T-cell (primary cell): ENCODE measurements at regions not wholly inside any gene's neighbourhood (a gene's known extent, or its start where the extent isn't known, plus 50 kb on each side); places are given as distances from the start of the nearest gene placed in this dataset.

ENCODE experiments used
- ATAC-seq, 4 experiments: fragments of 200-7000 bp in 3 of 4; fragments of 150-1000 bp in 1 of 4; cut with Tn5 transposase; replicated peaks in 1 of 4; 1 replicate in 3 of 4; 2 replicates in 1 of 4; pipeline ENCODE4 v1.10.0; 2021; ENCODE audit warnings: moderate library complexity in 3 of 4, mild to moderate bottlenecking in 2 of 4, moderate number of reproducible peaks in 1 of 4
- CTCF ChIA-PET, 2 donors: fragments of 300-600 bp; sonication (Branson Sonifier 250); formaldehyde crosslinking; loops; one replicate each; lab custom pipeline; 2022; ENCODE audit warnings: antibody characterized with exemption in 2 of 2; lab: Charles Lee
- POLR2A ChIA-PET, 2 donors: fragments of 300-600 bp; sonication (Branson Sonifier 250); formaldehyde crosslinking; loops; one replicate each; lab custom pipeline; 2022; ENCODE audit warnings: antibody characterized with exemption in 2 of 2; lab: Charles Lee
- DNase-seq, 35 experiments: peaks; one replicate each; pipeline versions ENCODE4 v3.0.0 to v3.0.0-alpha.2; 2013 to 2023
- H3K27ac ChIP-seq: one replicate; pipeline ENCODE4 v1.5.1; 2013; ENCODE audit warnings: low read length
- H3K27me3 ChIP-seq, 2 experiments: replicated peaks in 1 of 2; 1 replicate in 1 of 2; 2 replicates in 1 of 2; pipeline versions ENCODE4 v1.6.1 to v1.7.0; 2013; ENCODE audit warnings: low read length in 1 of 2, mixed read lengths in 1 of 2; ENCODE audit not compliant: control insufficient read depth in 2 of 2, insufficient read depth in 2 of 2; ENCODE audit errors: extremely low read depth in 1 of 2
- H3K36me3 ChIP-seq, 2 donors: 1 replicate in 1 of 2; 2 replicates in 1 of 2; pipeline versions ENCODE4 v1.6.1 to v1.7.0; 2013; ENCODE audit warnings: low read length in 1 of 2; ENCODE audit not compliant: control insufficient read depth in 2 of 2, insufficient read depth in 1 of 2; ENCODE audit errors: extremely low read depth in 1 of 2
- H3K4me1 ChIP-seq, 2 experiments: 1 replicate in 1 of 2; 2 replicates in 1 of 2; pipeline versions ENCODE4 v1.6.1 to v1.7.0; 2013; ENCODE audit warnings: low read length in 2 of 2, mixed read lengths in 1 of 2; ENCODE audit not compliant: insufficient read depth in 2 of 2, control insufficient read depth in 1 of 2; ENCODE audit errors: extremely low read depth in 1 of 2
- H3K4me3 ChIP-seq, 2 donors: 1 replicate in 1 of 2; 2 replicates in 1 of 2; pipeline versions ENCODE4 v1.5.1 to v1.7.0; 2013; ENCODE audit warnings: mild to moderate bottlenecking in 2 of 2, low read length in 1 of 2, moderate library complexity in 1 of 2; ENCODE audit not compliant: control insufficient read depth in 1 of 2; ENCODE audit errors: extremely low read depth in 1 of 2
- H3K9me3 ChIP-seq: 2 replicates; pipeline ENCODE4 v1.7.0; 2013
- H3K27ac Mint-ChIP-seq, 2 donors: one replicate each; pipeline ENCODE4 v1.8.0; 2020 to 2021; ENCODE audit warnings: mild to moderate bottlenecking in 2 of 2, mixed read lengths in 2 of 2
- H3K27me3 Mint-ChIP-seq, 2 donors: one replicate each; pipeline ENCODE4 v1.8.0; 2021 to 2022; ENCODE audit warnings: mixed read lengths in 2 of 2
- H3K36me3 Mint-ChIP-seq: one replicate; pipeline ENCODE4 v1.8.0; 2021; ENCODE audit warnings: mixed read lengths
- H3K4me1 Mint-ChIP-seq, 3 donors: one replicate each; pipeline ENCODE4 v1.8.0; 2020 to 2022; ENCODE audit warnings: mixed read lengths in 3 of 3, mild to moderate bottlenecking in 1 of 3
- H3K4me3 Mint-ChIP-seq, 3 donors: one replicate each; pipeline ENCODE4 v1.8.0; 2020 to 2022; ENCODE audit warnings: mild to moderate bottlenecking in 3 of 3, mixed read lengths in 3 of 3, moderate library complexity in 3 of 3
- H3K9me3 Mint-ChIP-seq, 3 donors: one replicate each; pipeline ENCODE4 v1.8.0; 2020 to 2022; ENCODE audit warnings: mixed read lengths in 3 of 3
- WGBS: methylation state at CpG from one replicate; pipeline ENCODE4 v1.1.5; 2013; ENCODE audit warnings: missing lambda C conversion rate; ENCODE audit not compliant: insufficient coverage; 5-methylcytosine and 5-hydroxymethylcytosine counted together

DNA sequence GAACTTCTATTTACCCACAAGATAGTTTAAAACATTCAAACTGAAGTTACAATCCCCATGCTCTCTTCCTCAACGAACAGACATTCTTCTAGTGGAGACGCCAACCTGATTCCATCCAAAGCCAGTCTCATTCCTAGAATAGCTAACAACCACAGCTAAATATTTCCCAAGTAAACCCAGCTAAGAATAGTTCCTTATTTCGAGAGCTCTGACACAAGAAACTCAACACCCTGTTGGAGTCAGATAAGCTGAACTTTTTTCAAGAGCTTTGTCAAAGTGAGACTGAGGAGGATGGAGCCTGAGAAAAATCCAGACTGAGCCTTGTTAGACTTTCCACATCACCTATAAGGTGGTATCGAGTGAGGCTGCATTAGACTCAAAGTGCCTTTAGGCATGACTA, 56.7 kb upstream of the RPS23 start:
- no peak overlapping the region for H3K27ac ChIP-seq
- H3K9me3 ChIP-seq, result no peaks in the 10 kb centered on the region
- ATAC-seq (no peak), DNase-seq (no peak)
- 62% methylated on average over 3 of the region's 4 CpGs for WGBS
- Mint-ChIP-seq H3K27ac (no peak overlapping the region), H3K4me1 (no peaks in the 10 kb centered on the region), H3K4me3 (no peak overlapping the region), H3K9me3 (no peaks in the 10 kb centered on the region), H3K36me3 (no peaks in the 10 kb centered on the region), H3K27me3 (peaks cover 3 to 7% of the 10 kb centered on the region in 2 donors)
- no peaks in the 10 kb centered on the region for H3K4me1 ChIP-seq
- POLR2A ChIA-PET, result no interaction called here
- H3K4me3 ChIP-seq, result no peak overlapping the region
- CTCF ChIA-PET, result interaction anchor here in 1 of 2 donors (0.6 kb wide), 2 partner anchors 43 to 1094 kb away, joined by 3 read pairs; no protein-coding TSS in a partner anchor
- no peaks in the 10 kb centered on the region for H3K36me3 ChIP-seq
- H3K27me3 ChIP-seq, result peaks cover 0 to 8% of the 10 kb centered on the region in 2 experiments

DNA sequence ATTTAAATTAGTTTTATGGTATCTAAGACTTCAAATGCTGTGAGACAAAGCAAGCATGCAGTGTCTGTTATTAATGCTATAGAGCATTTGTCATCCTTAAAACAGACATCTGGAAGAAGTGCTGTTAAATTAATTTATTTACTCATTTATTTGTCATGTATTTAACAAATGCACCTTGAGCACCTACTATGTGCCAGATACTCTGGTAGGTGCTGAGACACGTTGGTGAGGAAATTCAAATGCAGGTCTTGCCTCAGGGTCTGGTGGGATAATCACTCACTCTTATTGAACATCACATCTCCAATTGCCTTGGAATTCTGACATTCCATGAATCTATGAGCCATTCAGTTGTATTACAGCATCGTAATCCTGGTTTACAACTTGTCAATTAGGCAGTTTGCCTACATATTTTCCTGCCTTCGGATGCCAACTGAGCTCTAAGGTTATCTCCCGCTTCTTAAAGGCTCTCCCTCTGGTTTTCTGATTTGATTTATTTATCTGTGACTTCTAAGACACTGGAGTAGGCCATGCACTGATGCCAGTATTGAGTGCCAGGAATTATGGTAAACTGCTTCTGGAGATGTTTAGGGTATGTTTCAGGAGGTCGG, 56.0 kb upstream of the RPS23 start:
- Mint-ChIP-seq H3K36me3 (no peaks in the 10 kb centered on the region), H3K4me3 (no peak overlapping the region), H3K4me1 (no peaks in the 10 kb centered on the region), H3K27me3 (peaks cover 3 to 5% of the 10 kb centered on the region in 2 donors), H3K9me3 (no peaks in the 10 kb centered on the region), H3K27ac (no peak overlapping the region)
- no peak overlapping the region for H3K4me3 ChIP-seq
- H3K27ac ChIP-seq, result no peak overlapping the region
- DNase-seq (no peak), ATAC-seq (no peak)
- H3K9me3 ChIP-seq, result no peaks in the 10 kb centered on the region
- ChIA-PET POLR2A (interaction anchor here in 1 of 2 donors (0.6 kb wide), 1 partner anchor 702 kb away, joined by 3 read pairs; no protein-coding TSS in a partner anchor), CTCF (interaction anchor here in 1 of 2 donors (0.6 kb wide), 1 partner anchor 44 kb away, joined by 3 read pairs; no protein-coding TSS in a partner anchor)
- no peaks in the 10 kb centered on the region for H3K4me1 ChIP-seq
- no peaks in the 10 kb centered on the region for H3K36me3 ChIP-seq
- H3K27me3 ChIP-seq, result peaks cover 0 to 6% of the 10 kb centered on the region in 2 experiments
- WGBS, result 67% methylated on average over 2 of the region's 5 CpGs

DNA sequence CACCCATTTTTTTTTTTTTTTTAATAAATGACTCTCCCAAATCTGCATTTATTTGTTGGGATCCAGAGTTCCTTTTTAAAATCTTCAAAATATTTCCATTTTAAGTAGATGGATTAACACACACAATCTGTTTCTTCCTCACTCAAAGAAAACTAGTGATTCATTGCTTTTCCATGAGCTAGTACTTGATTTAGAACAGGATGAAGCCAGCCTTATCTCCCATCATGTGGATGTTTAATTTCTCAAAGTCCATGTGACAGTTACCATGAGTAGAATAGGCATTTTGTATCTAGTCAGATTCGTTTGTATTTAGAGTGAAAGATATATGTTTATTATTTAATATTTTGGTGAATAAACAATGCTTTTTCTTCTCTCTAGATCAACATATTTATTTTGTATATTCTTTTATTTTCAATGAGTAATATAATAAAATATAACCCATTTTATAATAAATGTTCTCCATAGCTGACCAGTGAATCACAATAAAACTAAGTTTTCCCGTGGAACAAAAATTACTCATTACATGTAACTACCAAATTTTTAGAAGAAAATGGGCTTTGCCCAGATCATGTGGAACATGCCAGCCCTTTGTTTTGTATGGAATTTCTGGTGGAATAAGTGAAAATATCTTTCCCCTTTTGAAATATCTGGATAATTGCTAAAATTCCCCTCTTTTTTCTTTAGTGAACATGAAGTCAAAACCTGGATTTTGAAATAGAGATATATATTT, 54.9 kb upstream of the RPS23 start:
- Histone ChIP-seq H3K4me1 (no peaks in the 10 kb centered on the region), H3K9me3 (no peaks in the 10 kb centered on the region), H3K27ac (no peak overlapping the region), H3K27me3 (no peaks in the 10 kb centered on the region), H3K36me3 (no peaks in the 10 kb centered on the region), H3K4me3 (no peak overlapping the region)
- no peak for DNase-seq
- H3K27ac Mint-ChIP-seq, result no peak overlapping the region
- H3K27me3 Mint-ChIP-seq, result peaks cover 7 to 8% of the 10 kb centered on the region in 2 donors
- no CpG with 5 or more reads among the region's 2 CpGs for WGBS
- H3K4me3 Mint-ChIP-seq, result no peak overlapping the region
- H3K36me3 Mint-ChIP-seq, result no peaks in the 10 kb centered on the region
- no peaks in the 10 kb centered on the region for H3K4me1 Mint-ChIP-seq
- ChIA-PET POLR2A (interaction anchor here in 1 of 2 donors (0.7 kb wide), 1 partner anchor 309 kb away, joined by 3 read pairs; no protein-coding TSS in a partner anchor), CTCF (interaction anchor here (0.6 kb wide), 2 partner anchors 16 to 272 kb away, joined by 3 read pairs; no protein-coding TSS in a partner anchor)
- ATAC-seq, result no peak
- peaks cover 0 to 3% (median 0%) of the 10 kb centered on the region in 3 donors for H3K9me3 Mint-ChIP-seq

DNA sequence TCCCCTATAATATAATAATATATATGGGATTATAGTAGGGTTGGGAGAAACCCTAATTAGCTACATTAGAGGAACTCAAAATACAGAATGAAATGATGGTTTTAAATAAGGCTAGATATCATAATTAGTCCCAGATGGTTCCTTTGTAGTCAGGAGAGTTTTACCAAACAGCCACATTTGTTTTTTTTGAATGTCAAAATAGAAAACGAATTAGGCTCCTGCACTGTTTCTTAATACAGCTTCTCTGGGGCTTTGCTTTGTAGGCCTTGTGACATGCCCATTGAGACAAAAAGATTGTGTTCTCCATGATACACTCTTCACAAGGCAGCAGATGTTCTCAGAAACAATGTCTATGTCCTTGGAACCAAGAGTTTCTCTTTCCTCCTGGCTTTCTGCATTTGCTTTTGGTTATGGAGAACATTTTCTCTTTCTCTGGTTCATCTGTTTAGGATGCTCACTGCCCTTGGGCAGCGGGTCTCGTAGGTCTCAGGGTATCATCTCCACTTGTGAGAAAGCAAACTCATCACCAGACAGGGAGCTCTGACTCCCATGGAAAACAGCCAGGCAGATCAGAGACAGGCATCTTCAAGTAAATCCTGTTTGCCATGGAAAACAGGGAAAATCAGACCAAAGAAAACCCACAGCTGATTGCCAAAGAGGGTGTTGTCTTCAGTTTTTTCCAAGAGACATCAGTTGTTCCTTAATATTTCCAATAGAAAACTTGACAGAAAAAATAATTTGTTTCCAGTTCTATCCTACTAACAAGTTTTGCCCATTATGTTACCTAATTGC, 54.1 kb upstream of the RPS23 start:
- CTCF ChIA-PET, result interaction anchor here (0.6 kb wide), 2 partner anchors 273 to 489 kb away, joined by 3 to 6 read pairs; no protein-coding TSS in a partner anchor
- DNase-seq, result no peak
- no peaks in the 10 kb centered on the region for H3K4me1 Mint-ChIP-seq
- H3K9me3 Mint-ChIP-seq, result peaks cover 0 to 3% (median 0%) of the 10 kb centered on the region in 3 donors
- H3K27ac Mint-ChIP-seq, result no peak overlapping the region
- H3K27me3 Mint-ChIP-seq, result peaks cover 7 to 8% of the 10 kb centered on the region in 2 donors
- Histone ChIP-seq H3K36me3 (no peaks in the 10 kb centered on the region), H3K4me3 (no peak overlapping the region), H3K9me3 (no peaks in the 10 kb centered on the region), H3K27ac (no peak overlapping the region), H3K27me3 (no peaks in the 10 kb centered on the region), H3K4me1 (no peaks in the 10 kb centered on the region)
- no peak overlapping the region for H3K4me3 Mint-ChIP-seq
- 79% methylated on average over 3 of the region's 3 CpGs for WGBS
- POLR2A ChIA-PET, result interaction anchor here in 1 of 2 donors (0.7 kb wide), 1 partner anchor 310 kb away, joined by 3 read pairs; no protein-coding TSS in a partner anchor
- ATAC-seq, result no peak
- H3K36me3 Mint-ChIP-seq, result no peaks in the 10 kb centered on the region

DNA sequence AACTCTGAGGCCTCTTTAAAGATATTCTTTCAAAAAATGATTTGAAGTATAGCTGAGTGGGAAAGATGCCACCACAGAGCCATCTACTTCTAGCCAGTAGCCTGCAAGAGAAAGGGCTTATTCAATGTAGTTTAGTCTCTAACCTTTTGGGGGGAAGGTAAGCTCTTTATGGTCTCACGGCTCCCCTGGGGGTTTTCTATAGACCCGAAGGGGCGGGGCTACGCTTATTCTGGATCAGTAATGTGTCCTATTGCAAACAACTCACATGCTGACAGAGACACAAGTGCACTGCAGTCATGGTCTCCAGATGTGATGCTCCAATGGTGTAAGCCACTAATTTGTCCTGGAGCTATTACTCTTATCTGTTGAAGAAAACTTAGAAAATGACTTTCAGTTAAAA, 53.4 kb upstream of the RPS23 start:
- ATAC-seq (no peak), DNase-seq (no peak)
- Histone ChIP-seq H3K27ac (no peak overlapping the region), H3K4me3 (no peak overlapping the region), H3K4me1 (no peaks in the 10 kb centered on the region), H3K9me3 (no peaks in the 10 kb centered on the region), H3K36me3 (no peaks in the 10 kb centered on the region), H3K27me3 (no peaks in the 10 kb centered on the region)
- peaks cover 0 to 3% (median 0%) of the 10 kb centered on the region in 3 donors for H3K9me3 Mint-ChIP-seq
- H3K4me1 Mint-ChIP-seq, result no peaks in the 10 kb centered on the region
- no peaks in the 10 kb centered on the region for H3K36me3 Mint-ChIP-seq
- H3K27me3 Mint-ChIP-seq, result peaks cover 7 to 8% of the 10 kb centered on the region in 2 donors
- ChIA-PET CTCF (interaction anchor here in 1 of 2 donors (0.6 kb wide), 1 partner anchor 489 kb away, joined by 6 read pairs; no protein-coding TSS in a partner anchor), POLR2A (no interaction called here)
- WGBS, result 86% methylated on average over 1 of the region's 4 CpGs
- no peak overlapping the region for H3K4me3 Mint-ChIP-seq
- H3K27ac Mint-ChIP-seq, result no peak overlapping the region
